ENCODE measurements at regions not wholly inside any gene's neighbourhood (a gene's known extent, or its start where the extent isn't known, plus 50 kb on each side); places are given as distances from the start of the nearest gene placed in this dataset.

DNA sequence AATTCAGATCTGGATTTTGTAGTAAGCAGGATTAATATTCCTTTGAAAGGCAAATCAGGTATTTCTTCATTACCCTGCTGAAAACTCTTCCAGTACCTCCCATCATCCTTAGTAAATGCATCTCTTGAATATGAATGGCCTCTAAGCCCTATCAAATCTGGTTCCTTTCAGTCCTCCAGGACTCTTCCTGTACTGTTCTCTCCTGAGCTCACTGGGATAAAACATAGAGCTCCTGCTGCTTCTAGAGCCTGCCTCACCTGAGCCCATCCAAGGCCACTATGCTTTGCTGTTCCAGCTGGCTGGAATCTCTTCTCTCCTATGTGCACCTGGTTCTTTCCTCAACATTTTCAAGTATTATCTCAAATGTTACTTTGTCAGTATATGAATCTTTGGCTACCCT lies 803.3 kb upstream of the CTNND2 start:
- no peak for DNase-seq
- H4K20me1 ChIP-seq (ENCODE audit: insufficient read depth, low read length) = no peaks in the 10 kb centered on the region
- no peaks in the 10 kb centered on the region for H3K9me3 ChIP-seq (ENCODE audit: insufficient read depth, low read length, severe bottlenecking)
- no peak overlapping the region for H3K9ac ChIP-seq (ENCODE audit: low read depth, low read length)
- H2AFZ ChIP-seq (ENCODE audit: low read depth, low read length) = no peak overlapping the region
- no peak overlapping the region for H3K4me3 ChIP-seq (ENCODE audit: low read depth in 1 of 2, low read length in 2 of 2)
- no peak overlapping the region for H3K4me2 ChIP-seq (ENCODE audit: insufficient read depth, low read length)
- H3K4me1 ChIP-seq (ENCODE audit: insufficient read depth, low read length) = no peaks in the 10 kb centered on the region
- TF ChIP-seq, protein P1, sequence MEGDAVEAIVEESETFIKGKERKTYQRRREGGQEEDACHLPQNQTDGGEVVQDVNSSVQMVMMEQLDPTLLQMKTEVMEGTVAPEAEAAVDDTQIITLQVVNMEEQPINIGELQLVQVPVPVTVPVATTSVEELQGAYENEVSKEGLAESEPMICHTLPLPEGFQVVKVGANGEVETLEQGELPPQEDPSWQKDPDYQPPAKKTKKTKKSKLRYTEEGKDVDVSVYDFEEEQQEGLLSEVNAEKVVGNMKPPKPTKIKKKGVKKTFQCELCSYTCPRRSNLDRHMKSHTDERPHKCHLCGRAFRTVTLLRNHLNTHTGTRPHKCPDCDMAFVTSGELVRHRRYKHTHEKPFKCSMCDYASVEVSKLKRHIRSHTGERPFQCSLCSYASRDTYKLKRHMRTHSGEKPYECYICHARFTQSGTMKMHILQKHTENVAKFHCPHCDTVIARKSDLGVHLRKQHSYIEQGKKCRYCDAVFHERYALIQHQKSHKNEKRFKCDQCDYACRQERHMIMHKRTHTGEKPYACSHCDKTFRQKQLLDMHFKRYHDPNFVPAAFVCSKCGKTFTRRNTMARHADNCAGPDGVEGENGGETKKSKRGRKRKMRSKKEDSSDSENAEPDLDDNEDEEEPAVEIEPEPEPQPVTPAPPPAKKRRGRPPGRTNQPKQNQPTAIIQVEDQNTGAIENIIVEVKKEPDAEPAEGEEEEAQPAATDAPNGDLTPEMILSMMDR (IDR thresholded peaks at IDR 0.05; ENCODE audit: borderline replicate concordance, extremely low read depth, low read length, poor library complexity, severe bottlenecking) = no peak
- no peak for TF ChIP-seq EZH2 (IDR thresholded peaks at IDR 0.05; ENCODE audit: borderline replicate concordance, low read depth, low read length, severe bottlenecking)
- no peaks in the 10 kb centered on the region for H3K79me2 ChIP-seq (ENCODE audit: insufficient read depth, low read length)
- no peaks in the 10 kb centered on the region for H3K36me3 ChIP-seq (ENCODE audit: insufficient read depth, low read length)
- ATAC-seq (ENCODE audit: insufficient read depth, low read depth) = no peak
- no peaks in the 10 kb centered on the region for H3K27me3 ChIP-seq (ENCODE audit: insufficient read depth, low read length, poor library complexity)
- H3K27ac ChIP-seq (ENCODE audit: low read length) = no peak overlapping the region

GRCh38 chr5:12704955-12705354 lies 800.7 kb upstream of the CTNND2 start:
- Histone ChIP-seq H3K27ac (ENCODE audit: low read length) (no peak overlapping the region), H3K4me1 (ENCODE audit: insufficient read depth, low read length) (no peaks in the 10 kb centered on the region), H3K9ac (ENCODE audit: low read depth, low read length) (no peak overlapping the region), H3K9me3 (ENCODE audit: insufficient read depth, low read length, severe bottlenecking) (no peaks in the 10 kb centered on the region), H3K4me3 (ENCODE audit: low read depth in 1 of 2, low read length in 2 of 2) (no peak overlapping the region), H4K20me1 (ENCODE audit: insufficient read depth, low read length) (no peaks in the 10 kb centered on the region), H3K27me3 (ENCODE audit: insufficient read depth, low read length, poor library complexity) (no peaks in the 10 kb centered on the region), H3K36me3 (ENCODE audit: insufficient read depth, low read length) (no peaks in the 10 kb centered on the region), H3K79me2 (ENCODE audit: insufficient read depth, low read length) (no peaks in the 10 kb centered on the region), H3K4me2 (ENCODE audit: insufficient read depth, low read length) (no peak overlapping the region), H2AFZ (ENCODE audit: low read depth, low read length) (no peak overlapping the region)
- DNase-seq (no peak), ATAC-seq (ENCODE audit: insufficient read depth, low read depth) (no peak)
- TF ChIP-seq, protein P1 (IDR thresholded peaks at IDR 0.05; ENCODE audit: borderline replicate concordance, extremely low read depth, low read length, poor library complexity, severe bottlenecking) = no peak
- TF ChIP-seq EZH2 (IDR thresholded peaks at IDR 0.05; ENCODE audit: borderline replicate concordance, low read depth, low read length, severe bottlenecking) = no peak

DNA sequence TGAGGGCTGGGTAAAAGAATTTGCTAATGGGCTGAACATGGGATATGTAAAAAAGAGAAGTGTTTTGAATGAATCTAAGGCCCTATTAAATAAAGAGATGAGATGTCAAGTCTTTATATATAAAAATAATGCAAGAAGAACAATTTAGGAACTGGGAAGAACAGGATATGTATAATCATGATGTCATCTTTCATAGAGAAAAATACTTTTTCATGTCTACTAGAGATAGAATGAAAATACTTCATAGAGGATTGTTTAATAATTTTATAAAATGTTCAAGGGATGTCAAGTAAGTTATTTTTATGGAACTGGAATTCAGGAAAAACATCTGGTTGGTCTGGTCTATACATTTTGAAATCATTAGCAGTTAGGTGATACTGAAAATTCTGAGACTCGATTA lies 799.0 kb upstream of the CTNND2 start:
- H3K4me2 ChIP-seq (ENCODE audit: insufficient read depth, low read length) = no peak overlapping the region
- H3K79me2 ChIP-seq (ENCODE audit: insufficient read depth, low read length) = no peaks in the 10 kb centered on the region
- ATAC-seq (ENCODE audit: insufficient read depth, low read depth) (no peak), DNase-seq (no peak)
- H3K27ac ChIP-seq (ENCODE audit: low read length) = no peak overlapping the region
- no peak overlapping the region for H3K4me3 ChIP-seq (ENCODE audit: low read depth in 1 of 2, low read length in 2 of 2)
- no peaks in the 10 kb centered on the region for H3K9me3 ChIP-seq (ENCODE audit: insufficient read depth, low read length, severe bottlenecking)
- TF ChIP-seq EZH2 (IDR thresholded peaks at IDR 0.05; ENCODE audit: borderline replicate concordance, low read depth, low read length, severe bottlenecking) = no peak
- TF ChIP-seq, protein P1 (IDR thresholded peaks at IDR 0.05; ENCODE audit: borderline replicate concordance, extremely low read depth, low read length, poor library complexity, severe bottlenecking) = no peak
- H3K4me1 ChIP-seq (ENCODE audit: insufficient read depth, low read length) = no peaks in the 10 kb centered on the region
- H2AFZ ChIP-seq (ENCODE audit: low read depth, low read length) = no peak overlapping the region
- no peak overlapping the region for H3K9ac ChIP-seq (ENCODE audit: low read depth, low read length)
- H3K27me3 ChIP-seq (ENCODE audit: insufficient read depth, low read length, poor library complexity) = no peaks in the 10 kb centered on the region
- H4K20me1 ChIP-seq (ENCODE audit: insufficient read depth, low read length) = no peaks in the 10 kb centered on the region
- no peaks in the 10 kb centered on the region for H3K36me3 ChIP-seq (ENCODE audit: insufficient read depth, low read length)

DNA sequence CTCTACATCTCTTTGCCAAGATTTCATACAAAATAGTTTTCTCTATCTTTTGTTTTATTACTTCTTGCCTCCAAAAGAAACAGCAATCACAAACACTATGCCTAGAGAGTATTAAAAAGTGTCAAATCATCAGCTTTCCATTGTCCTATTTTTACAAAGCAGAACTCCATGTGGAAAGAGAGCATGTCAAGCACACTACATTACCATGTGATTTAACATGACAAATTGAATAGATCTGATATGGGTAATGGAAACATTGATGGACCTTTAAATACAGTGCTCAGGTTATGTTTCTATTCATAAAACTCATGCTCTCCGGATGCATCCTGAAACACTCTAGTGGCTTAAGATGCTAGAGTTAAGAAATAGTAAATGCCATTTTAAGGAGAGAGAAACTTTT lies 791.4 kb upstream of the CTNND2 start:
- DNase-seq (no peak), ATAC-seq (ENCODE audit: insufficient read depth, low read depth) (no peak)
- no peak overlapping the region for H3K4me3 ChIP-seq (ENCODE audit: low read depth in 1 of 2, low read length in 2 of 2)
- no peak overlapping the region for H2AFZ ChIP-seq (ENCODE audit: low read depth, low read length)
- no peaks in the 10 kb centered on the region for H3K79me2 ChIP-seq (ENCODE audit: insufficient read depth, low read length)
- H3K36me3 ChIP-seq (ENCODE audit: insufficient read depth, low read length) = no peaks in the 10 kb centered on the region
- H3K27ac ChIP-seq (ENCODE audit: low read length) = no peak overlapping the region
- H3K4me2 ChIP-seq (ENCODE audit: insufficient read depth, low read length) = no peak overlapping the region
- no peaks in the 10 kb centered on the region for H3K27me3 ChIP-seq (ENCODE audit: insufficient read depth, low read length, poor library complexity)
- no peaks in the 10 kb centered on the region for H4K20me1 ChIP-seq (ENCODE audit: insufficient read depth, low read length)
- TF ChIP-seq EZH2 (IDR thresholded peaks at IDR 0.05; ENCODE audit: borderline replicate concordance, low read depth, low read length, severe bottlenecking) = no peak
- TF ChIP-seq, protein P1 (IDR thresholded peaks at IDR 0.05; ENCODE audit: borderline replicate concordance, extremely low read depth, low read length, poor library complexity, severe bottlenecking) = no peak
- no peaks in the 10 kb centered on the region for H3K9me3 ChIP-seq (ENCODE audit: insufficient read depth, low read length, severe bottlenecking)
- no peaks in the 10 kb centered on the region for H3K4me1 ChIP-seq (ENCODE audit: insufficient read depth, low read length)
- no peak overlapping the region for H3K9ac ChIP-seq (ENCODE audit: low read depth, low read length)
